DMS153 treated with DMSO at 0.1 percent for 48 hours (cell line): ENCODE measurements at regions not wholly inside any gene's neighbourhood (a gene's known extent, or its start where the extent isn't known, plus 50 kb on each side); places are given as distances from the start of the nearest gene placed in this dataset.
"Not testable (repeated sequence)": the region's sequence is repeated elsewhere in the genome, so short reads cannot be mapped to it uniquely, and the experiment has no call there.

Experiments used
- DNase-seq: peaks from one replicate; lab custom pipeline; 2025; ENCODE audit not compliant: unreplicated experiment; lab: John Stamatoyannopoulos, UW

- no peak for DNase-seq
Measured at GRCh38 chrX:81857192-81857591, 655.3 kb downstream of the SH3BGRL start.

GRCh38 chrX:81866873-81867272 is 665.0 kb downstream of the SH3BGRL start:
- no peak for DNase-seq

- no peak for DNase-seq
Measured at GRCh38 chrX:81868979-81869378, 667.1 kb downstream of the SH3BGRL start.

- no peak for DNase-seq
Measured at GRCh38 chrX:81874807-81875206, 672.9 kb downstream of the SH3BGRL start.

GRCh38 chrX:81875800-81876199 is 673.9 kb downstream of the SH3BGRL start:
- DNase-seq = no peak

GRCh38 chrX:81876437-81876836 is 674.5 kb downstream of the SH3BGRL start:
- DNase-seq = no peak

GRCh38 chrX:81890521-81890920 is 688.6 kb downstream of the SH3BGRL start:
- no peak for DNase-seq

- DNase-seq = no peak
Measured at GRCh38 chrX:81900522-81900921, 698.6 kb downstream of the SH3BGRL start.

GRCh38 chrX:81925812-81926211 is 723.9 kb downstream of the SH3BGRL start:
- DNase-seq = no peak

GRCh38 chrX:81945911-81946310 is 744.0 kb downstream of the SH3BGRL start:
- not testable (repeated sequence) for DNase-seq

GRCh38 chrX:81957318-81957717 is 755.4 kb downstream of the SH3BGRL start:
- no peak for DNase-seq

- no peak for DNase-seq
Measured at GRCh38 chrX:81957900-81958545, 756.1 kb downstream of the SH3BGRL start.

- DNase-seq = no peak
Measured at GRCh38 chrX:81959964-81960363, 758.1 kb downstream of the SH3BGRL start.

- DNase-seq = not testable (repeated sequence)
Measured at GRCh38 chrX:81974413-81974812, 772.5 kb downstream of the SH3BGRL start.

GRCh38 chrX:81979806-81980515 is 778.1 kb downstream of the SH3BGRL start:
- no peak for DNase-seq

- DNase-seq = not testable (repeated sequence)
Measured at GRCh38 chrX:81987217-81987616, 785.3 kb downstream of the SH3BGRL start.

GRCh38 chrX:81996166-81996565 is 794.3 kb downstream of the SH3BGRL start:
- DNase-seq = no peak

- no peak for DNase-seq
Measured at GRCh38 chrX:82029571-82030218, 827.8 kb downstream of the SH3BGRL start.

GRCh38 chrX:82031250-82031649 is 829.3 kb downstream of the SH3BGRL start:
- DNase-seq = no peak

GRCh38 chrX:82038793-82039192 is 836.9 kb downstream of the SH3BGRL start:
- no peak for DNase-seq

- no peak for DNase-seq
Measured at GRCh38 chrX:82041034-82041433, 839.1 kb downstream of the SH3BGRL start.

- no peak for DNase-seq
Measured at GRCh38 chrX:82058728-82059127, 856.8 kb downstream of the SH3BGRL start.
